MM.1S (cell line): ENCODE measurements at regions not wholly inside any gene's neighbourhood (a gene's known extent, or its start where the extent isn't known, plus 50 kb on each side); places are given as distances from the start of the nearest gene placed in this dataset.

Experiments
- DNase-seq: peaks from one replicate; pipeline ENCODE4 v3.0.0-alpha.2; 2015
- H2AFZ ChIP-seq: fragments of 300-600 bp; sonication (generic); 2 replicates; pipeline ENCODE4 v1.6.0; 2016; ENCODE audit warnings: antibody characterized with exemption, low read length
- H3F3A ChIP-seq: fragments of 300-600 bp; sonication (generic); 2 replicates; pipeline ENCODE4 v1.6.1; 2016; ENCODE audit warnings: mild to moderate bottlenecking, antibody characterized with exemption, low read length, moderate library complexity, mixed read lengths; ENCODE audit not compliant: insufficient read depth
- H3K27ac ChIP-seq: fragments of 300-600 bp; sonication (generic); 2 replicates; pipeline ENCODE4 v1.5.1; 2016; ENCODE audit warnings: mild to moderate bottlenecking, low read length
- H3K27me3 ChIP-seq: fragments of 300-600 bp; sonication (generic); replicated peaks from 2 replicates; pipeline ENCODE4 v1.6.0; 2016; ENCODE audit warnings: low read length; ENCODE audit not compliant: insufficient read depth
- H3K36me3 ChIP-seq: fragments of 300-600 bp; sonication (generic); replicated peaks from 2 replicates; pipeline ENCODE4 v1.6.1; 2016; ENCODE audit warnings: mild to moderate bottlenecking, low read length, mixed read lengths; ENCODE audit not compliant: insufficient read depth
- H3K4me1 ChIP-seq: fragments of 300-600 bp; sonication (generic); 2 replicates; pipeline ENCODE4 v1.6.1; 2016; ENCODE audit warnings: low read length, mixed read lengths
- H3K4me2 ChIP-seq: fragments of 300-600 bp; sonication (generic); 2 replicates; pipeline ENCODE4 v1.6.0; 2016; ENCODE audit warnings: low read depth, low read length
- H3K4me3 ChIP-seq: fragments of 300-600 bp; sonication (generic); 2 replicates; pipeline ENCODE4 v1.5.1; 2016; ENCODE audit warnings: low read length, mixed read lengths
- H3K79me2 ChIP-seq: fragments of 300-600 bp; sonication (generic); 2 replicates; pipeline ENCODE4 v1.6.1; 2016; ENCODE audit warnings: mixed run types, low read length, mixed read lengths
- H3K9ac ChIP-seq: fragments of 300-600 bp; sonication (generic); 2 replicates; pipeline ENCODE4 v1.6.1; 2016; ENCODE audit warnings: low read length, mixed read lengths
- H3K9me2 ChIP-seq: fragments of 300-600 bp; sonication (generic); replicated peaks from 2 replicates; pipeline ENCODE4 v1.6.1; 2016; ENCODE audit warnings: mild to moderate bottlenecking, low read length, mixed read lengths; ENCODE audit not compliant: insufficient read depth
- H3K9me3 ChIP-seq: fragments of 300-600 bp; sonication (generic); replicated peaks from 2 replicates; pipeline ENCODE4 v1.6.1; 2016; ENCODE audit warnings: mild to moderate bottlenecking, low read length, mixed read lengths; ENCODE audit not compliant: insufficient read depth
- H4K20me1 ChIP-seq: fragments of 300-600 bp; sonication (generic); 2 replicates; pipeline ENCODE4 v1.6.1; 2016; ENCODE audit warnings: mild to moderate bottlenecking, low read length, moderate library complexity, mixed read lengths; ENCODE audit not compliant: insufficient read depth
- CTCF ChIP-seq: fragments of 300-600 bp; sonication (generic); IDR thresholded peaks from 2 replicates; pipeline ENCODE4 v1.5.1; 2016; ENCODE audit warnings: antibody characterized with exemption, low read length, mixed read lengths
- EZH2 ChIP-seq: fragments of 300-600 bp; sonication (generic); optimal IDR thresholded peaks from 2 replicates; pipeline ENCODE3; 2017; ENCODE audit warnings: low read depth, mild to moderate bottlenecking, antibody characterized with exemption, low read length, mixed read lengths
- EZH2phosphoT487 ChIP-seq: fragments of 300-600 bp; sonication (generic); IDR thresholded peaks from 2 replicates; pipeline ENCODE4 v1.6.1; 2018; ENCODE audit warnings: antibody characterized with exemption, low read length

GRCh38 chr12:108462686-108463085 is 52.4 kb upstream of the FICD start:
- Histone ChIP-seq H3K36me3 (no peaks in the 10 kb centered on the region), H3K4me2 (no peak overlapping the region), H3K4me1 (no peaks in the 10 kb centered on the region), H3K27me3 (0 out of 2 replicates have a peak, but pooled peaks cover 3% of the 10 kb centered on the region), H3K9me3 (no peaks in the 10 kb centered on the region), H3K79me2 (no peaks in the 10 kb centered on the region), H3K4me3 (no peak overlapping the region), H3K9me2 (no peaks in the 10 kb centered on the region), H3K27ac (no peak overlapping the region), H2AFZ (no peak overlapping the region), H4K20me1 (no peaks in the 10 kb centered on the region), H3K9ac (no peak overlapping the region), H3F3A (no peaks in the 10 kb centered on the region)
- no peak for DNase-seq
- TF ChIP-seq CTCF (no peak), EZH2phosphoT487 (no peak), EZH2 (no peak)

- H3K27me3 ChIP-seq = 0 out of 2 replicates have a peak, but pooled peaks cover 3% of the 10 kb centered on the region
- no peak overlapping the region for H3K27ac ChIP-seq
- H3K4me2 ChIP-seq = no peak overlapping the region
- H3K79me2 ChIP-seq = no peaks in the 10 kb centered on the region
- H3K9me2 ChIP-seq = no peaks in the 10 kb centered on the region
- no peaks in the 10 kb centered on the region for H3K36me3 ChIP-seq
- H2AFZ ChIP-seq = no peak overlapping the region
- H3F3A ChIP-seq = no peaks in the 10 kb centered on the region
- no peak for DNase-seq
- no peaks in the 10 kb centered on the region for H3K4me1 ChIP-seq
- no peak overlapping the region for H3K4me3 ChIP-seq
- no peaks in the 10 kb centered on the region for H3K9me3 ChIP-seq
- no peak overlapping the region for H3K9ac ChIP-seq
- no peaks in the 10 kb centered on the region for H4K20me1 ChIP-seq
- no peak for TF ChIP-seq CTCF
- TF ChIP-seq EZH2phosphoT487 = no peak
- TF ChIP-seq EZH2 = no peak
Observed at GRCh38 chr12:108461058-108461660, 53.9 kb upstream of the FICD start.

- no peaks in the 10 kb centered on the region for H3K4me1 ChIP-seq
- H3K4me2 ChIP-seq = no peak overlapping the region
- no peaks in the 10 kb centered on the region for H3K9me2 ChIP-seq
- DNase-seq = no peak
- no peak overlapping the region for H3K4me3 ChIP-seq
- no peaks in the 10 kb centered on the region for H3K9me3 ChIP-seq
- H3F3A ChIP-seq = no peaks in the 10 kb centered on the region
- 0 out of 2 replicates have a peak, but pooled peaks cover 3% of the 10 kb centered on the region for H3K27me3 ChIP-seq
- H4K20me1 ChIP-seq = no peaks in the 10 kb centered on the region
- no peak overlapping the region for H3K9ac ChIP-seq
- H3K27ac ChIP-seq = no peak overlapping the region
- H2AFZ ChIP-seq = no peak overlapping the region
- H3K79me2 ChIP-seq = no peaks in the 10 kb centered on the region
- no peaks in the 10 kb centered on the region for H3K36me3 ChIP-seq
- TF ChIP-seq EZH2phosphoT487 = no peak
- TF ChIP-seq CTCF = no peak
- no peak for TF ChIP-seq EZH2
Observed at GRCh38 chr12:108459149-108459548, 55.9 kb upstream of the FICD start.
